H1 (cell line): ENCODE measurements at regions not wholly inside any gene's neighbourhood (a gene's known extent, or its start where the extent isn't known, plus 50 kb on each side); places are given as distances from the start of the nearest gene placed in this dataset.

Experiments used
- CTCF ChIA-PET: fragments of 300-600 bp; sonication (Branson Sonifier 250); formaldehyde crosslinking; loops from one replicate; lab custom pipeline; 2021; ENCODE audit not compliant: partially characterized antibody; lab: Charles Lee
- POLR2A ChIA-PET: fragments of 300-600 bp; sonication (Branson Sonifier 250); formaldehyde crosslinking; loops from one replicate; lab custom pipeline; 2021; ENCODE audit warnings: inconsistent platforms; ENCODE audit not compliant: partially characterized antibody; lab: Charles Lee
- DNase-seq, 2 experiments: peaks; one replicate each; pipeline versions ENCODE4 v3.0.0 to v3.0.0-alpha.2; 2010 to 2022; ENCODE audit warnings: low spot score in 2 of 2, low read depth in 1 of 2, mixed read lengths in 1 of 2
- FAIRE-seq: peaks from 2 replicates; lab custom pipeline; 2011; peaks lifted over from hg19 to GRCh38; lab: Jason Lieb, UNC
- H2AFZ ChIP-seq: 2 replicates; pipeline ENCODE4 v1.8.1; 2012; ENCODE audit warnings: low read length, inconsistent platforms
- H2AK5ac ChIP-seq: 2 replicates; pipeline ENCODE4 v1.6.1; 2013; ENCODE audit warnings: low read depth, low read length
- H2BK120ac ChIP-seq: replicated peaks from 2 replicates; pipeline ENCODE3; 2013; ENCODE audit warnings: low read depth, low read length, inconsistent platforms
- H2BK12ac ChIP-seq: 2 replicates; pipeline ENCODE4 v1.6.1; 2013; ENCODE audit warnings: low read depth, low read length
- H2BK15ac ChIP-seq: 2 replicates; pipeline ENCODE4 v1.6.1; 2013; ENCODE audit warnings: low read length
- H2BK20ac ChIP-seq: 2 replicates; pipeline ENCODE4 v1.6.1; 2013; ENCODE audit warnings: low read length
- H2BK5ac ChIP-seq: 2 replicates; pipeline ENCODE4 v1.6.1; 2013; ENCODE audit warnings: low read depth, low read length
- H3K14ac ChIP-seq: 2 replicates; pipeline ENCODE4 v1.6.1; 2013; ENCODE audit warnings: inconsistent platforms; ENCODE audit not compliant: insufficient read length
- H3K18ac ChIP-seq: 2 replicates; pipeline ENCODE4 v1.6.1; 2013; ENCODE audit warnings: low read length; ENCODE audit errors: extremely low read depth
- H3K23ac ChIP-seq: 2 replicates; pipeline ENCODE4 v1.6.1; 2013; ENCODE audit warnings: inconsistent platforms; ENCODE audit not compliant: insufficient read length
- H3K23me2 ChIP-seq: 2 replicates; pipeline ENCODE4 v1.6.1; 2013; ENCODE audit warnings: low read depth, low read length
- H3K27ac ChIP-seq: 2 replicates; pipeline ENCODE4 v1.6.1; 2011; ENCODE audit warnings: low read depth, low read length, inconsistent platforms
- H3K27me3 ChIP-seq, 4 experiments: replicated peaks in 1 of 4; 1 replicate in 1 of 4; 2 replicates in 3 of 4; pipeline versions ENCODE4 v1.6.1 to v1.8.1; 2011 to 2013; ENCODE audit warnings: low read length in 3 of 4, mild to moderate bottlenecking in 3 of 4, inconsistent platforms in 2 of 4, mixed read lengths in 2 of 4, moderate library complexity in 1 of 4; ENCODE audit not compliant: control insufficient read depth in 3 of 4, insufficient read depth in 3 of 4; ENCODE audit errors: extremely low read depth in 1 of 4
- H3K36me3 ChIP-seq, 4 experiments: 2 replicates each; pipeline versions ENCODE4 v1.6.1 to v1.8.1; 2011 to 2013; ENCODE audit warnings: mild to moderate bottlenecking in 4 of 4, low read length in 3 of 4, moderate library complexity in 2 of 4, control low read depth in 1 of 4, inconsistent platforms in 1 of 4; ENCODE audit not compliant: insufficient read depth in 4 of 4, control insufficient read depth in 2 of 4
- H3K4ac ChIP-seq: replicated peaks from 2 replicates; pipeline ENCODE3; 2013; ENCODE audit warnings: low read length, low read depth, mixed read lengths, inconsistent platforms; ENCODE audit not compliant: insufficient read length
- H3K4me1 ChIP-seq, 4 experiments: replicated peaks in 1 of 4; 1 replicate in 1 of 4; 2 replicates in 3 of 4; pipeline versions ENCODE4 v1.6.1 to v1.8.1; 2011 to 2013; ENCODE audit warnings: low read length in 3 of 4, inconsistent platforms in 2 of 4, mixed read lengths in 1 of 4; ENCODE audit not compliant: insufficient read depth in 4 of 4, control insufficient read depth in 3 of 4
- H3K4me2 ChIP-seq, 2 experiments: 2 replicates each; pipeline versions ENCODE4 v1.6.1 to v1.8.1; 2011 to 2013; ENCODE audit warnings: low read depth in 2 of 2, low read length in 2 of 2, control low read depth in 1 of 2, inconsistent platforms in 1 of 2, mild to moderate bottlenecking in 1 of 2; ENCODE audit not compliant: insufficient read depth in 1 of 2
- H3K4me3 ChIP-seq, 4 experiments: fragments of 200-600, 300-600 bp in 1 of 4; sonication (generic), shearing (Covaris generic), sonication (Bioruptor Twin) in 1 of 4; 2 replicates each; pipeline versions ENCODE4 v1.5.1 to v1.8.1; 2011 to 2016; ENCODE audit warnings: low read length in 4 of 4, low read depth in 3 of 4, control low read depth in 2 of 4, inconsistent platforms in 2 of 4, mild to moderate bottlenecking in 2 of 4, mixed read lengths in 1 of 4, moderate library complexity in 1 of 4; ENCODE audit not compliant: insufficient read depth in 2 of 4; ENCODE audit errors: extremely low read depth in 1 of 4
- H3K56ac ChIP-seq: replicated peaks from 2 replicates; pipeline ENCODE3; 2013; ENCODE audit warnings: low read depth, mild to moderate bottlenecking, mixed read lengths, low read length, inconsistent platforms; ENCODE audit not compliant: insufficient read length
- H3K79me1 ChIP-seq: 2 replicates; pipeline ENCODE4 v1.6.1; 2013; ENCODE audit warnings: low read depth, low read length, control low read depth
- H3K79me2 ChIP-seq, 2 experiments: 2 replicates each; pipeline versions ENCODE4 v1.6.1 to v1.8.1; 2012 to 2013; ENCODE audit warnings: low read length in 2 of 2, mild to moderate bottlenecking in 2 of 2, inconsistent platforms in 1 of 2; ENCODE audit not compliant: insufficient read depth in 2 of 2, control insufficient read depth in 1 of 2
- H3K9ac ChIP-seq, 4 experiments: replicated peaks in 1 of 4; 1 replicate in 1 of 4; 2 replicates in 3 of 4; pipeline versions ENCODE4 v1.6.1 to v1.8.1; 2011 to 2013; ENCODE audit warnings: low read depth in 3 of 4, low read length in 3 of 4, control low read depth in 2 of 4, mild to moderate bottlenecking in 2 of 4, moderate library complexity in 2 of 4, inconsistent platforms in 1 of 4; ENCODE audit errors: extremely low read depth in 1 of 4
- H3K9me3 ChIP-seq, 2 experiments: 2 replicates each; pipeline versions ENCODE4 v1.6.1 to v1.8.1; 2012 to 2013; ENCODE audit warnings: mild to moderate bottlenecking in 2 of 2, moderate library complexity in 2 of 2, control low read depth in 1 of 2, inconsistent platforms in 1 of 2, low read depth in 1 of 2, low read length in 1 of 2, mixed read lengths in 1 of 2; ENCODE audit not compliant: insufficient read depth in 2 of 2
- H4K20me1 ChIP-seq, 2 experiments: replicated peaks in 1 of 2; 2 replicates each; pipeline versions ENCODE3 to v1.8.1; 2011 to 2013; ENCODE audit warnings: inconsistent platforms in 2 of 2, low read length in 2 of 2, mild to moderate bottlenecking in 1 of 2; ENCODE audit not compliant: insufficient read depth in 2 of 2, control insufficient read depth in 1 of 2
- H4K5ac ChIP-seq: 2 replicates; pipeline ENCODE4 v1.6.1; 2013; ENCODE audit warnings: low read length, low read depth, mixed read lengths, inconsistent platforms; ENCODE audit not compliant: insufficient read length
- H4K8ac ChIP-seq: 2 replicates; pipeline ENCODE4 v1.8.0; 2013; ENCODE audit warnings: mild to moderate bottlenecking, moderate library complexity, low read length, inconsistent platforms; ENCODE audit not compliant: insufficient read depth; ENCODE audit errors: extremely low read depth
- H4K91ac ChIP-seq: replicated peaks from 2 replicates; pipeline ENCODE3; 2013; ENCODE audit warnings: low read length, mixed read lengths, inconsistent platforms; ENCODE audit not compliant: insufficient read length
- CHD2 ChIP-seq: IDR thresholded peaks from 2 replicates; pipeline ENCODE4 v1.6.1; 2012; ENCODE audit warnings: low read length, improper control_type of control experiment
- CREB1 ChIP-seq: IDR thresholded peaks from 2 replicates; pipeline ENCODE4 v1.6.1; 2012; ENCODE audit warnings: inconsistent platforms
- CTCF ChIP-seq, 3 experiments: IDR thresholded peaks; 1 replicate in 2 of 3; 2 replicates in 1 of 3; pipeline versions ENCODE4 v1.5.1 to v1.6.1; 2011; ENCODE audit warnings: low read length in 3 of 3, mild to moderate bottlenecking in 3 of 3, inconsistent platforms in 2 of 3, low read depth in 1 of 3, moderate library complexity in 1 of 3; ENCODE audit not compliant: insufficient read depth in 1 of 3; ENCODE audit errors: control extremely low read depth in 1 of 3
- EGR1 ChIP-seq: IDR thresholded peaks from 2 replicates; pipeline ENCODE4 v1.6.1; 2011; ENCODE audit warnings: low read depth, low read length, borderline replicate concordance
- EP300 ChIP-seq, 2 experiments: IDR thresholded peaks; 1 replicate in 1 of 2; 2 replicates in 1 of 2; pipeline ENCODE4 v1.6.1; 2011 to 2012; ENCODE audit warnings: low read depth in 2 of 2, low read length in 2 of 2, mild to moderate bottlenecking in 2 of 2, borderline replicate concordance in 1 of 2, inconsistent platforms in 1 of 2, moderate library complexity in 1 of 2
- GABPA ChIP-seq: IDR thresholded peaks from 2 replicates; pipeline ENCODE4 v1.6.1; 2011; ENCODE audit warnings: mild to moderate bottlenecking, low read length, moderate library complexity, borderline replicate concordance; ENCODE audit not compliant: insufficient read depth
- GTF2F1 ChIP-seq: IDR thresholded peaks from 2 replicates; pipeline ENCODE4 v1.6.1; 2012; ENCODE audit warnings: low read depth, low read length, improper control_type of control experiment, borderline replicate concordance
- JUND ChIP-seq: IDR thresholded peaks from 2 replicates; pipeline ENCODE4 v1.6.1; 2011; ENCODE audit warnings: mild to moderate bottlenecking, improper control_type of control experiment, low read length
- KDM5A ChIP-seq: fragments of 200-600 bp; IDR thresholded peaks from 2 replicates; pipeline ENCODE4 v1.7.1; 2012; ENCODE audit warnings: mild to moderate bottlenecking, low read length, inconsistent platforms, mixed read lengths
- MAX ChIP-seq: IDR thresholded peaks from 2 replicates; pipeline ENCODE4 v1.6.1; 2012; ENCODE audit warnings: inconsistent platforms
- NANOG ChIP-seq: IDR thresholded peaks from 2 replicates; pipeline ENCODE4 v1.6.1; 2011; ENCODE audit warnings: low read length, low read depth, mild to moderate bottlenecking, inconsistent platforms; ENCODE audit not compliant: insufficient read depth, poor library complexity, severe bottlenecking
- RFX5 ChIP-seq: IDR thresholded peaks from 2 replicates; pipeline ENCODE4 v1.6.1; 2011; ENCODE audit warnings: low read depth, low read length, improper control_type of control experiment, borderline replicate concordance
- WGBS, 2 experiments: shearing (Covaris generic) in 1 of 2; methylation state at CpG; one replicate each; pipeline versions ENCODE4 v1.1.6 to v1.1.7; 2013 to 2015; ENCODE audit warnings: low lambda C conversion rate in 2 of 2, mixed read lengths in 2 of 2, inconsistent platforms in 1 of 2, low coverage in 1 of 2, missing lambda C conversion rate in 1 of 2; ENCODE audit not compliant: insufficient replicate concordance in 2 of 2, insufficient coverage in 1 of 2, insufficient read length in 1 of 2; ENCODE audit errors: extremely low coverage in 1 of 2, missing lambda C conversion rate in 1 of 2; 5-methylcytosine and 5-hydroxymethylcytosine counted together

DNA sequence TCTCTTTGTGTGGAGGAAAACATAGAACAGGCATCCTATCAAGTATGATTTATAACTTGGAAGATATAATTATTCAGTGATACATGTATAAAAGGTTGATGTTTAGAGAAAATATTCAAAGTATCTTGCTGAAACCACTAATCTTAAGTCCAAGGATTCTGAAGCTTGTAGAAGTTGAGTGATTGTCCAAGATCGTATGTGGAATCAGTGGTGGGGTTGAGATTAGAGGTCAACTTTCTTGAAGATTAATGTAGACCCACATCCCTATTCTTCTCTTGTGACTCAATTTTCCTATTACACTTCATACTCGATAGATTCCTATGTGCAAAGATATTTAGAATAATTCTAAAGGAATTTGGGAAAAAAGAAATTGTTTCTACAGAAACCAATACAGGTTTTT lies 1565.9 kb upstream of the ACVR2A start:
- Histone ChIP-seq H2BK12ac (no peak overlapping the region), H3K4me2 (no peak overlapping the region), H3K9ac (no peak overlapping the region), H2BK5ac (no peak overlapping the region), H3K23me2 (no peaks in the 10 kb centered on the region), H3K56ac (no peak overlapping the region), H2AK5ac (no peak overlapping the region), H3K4ac (no peak overlapping the region), H3K79me1 (no peaks in the 10 kb centered on the region), H3K79me2 (no peaks in the 10 kb centered on the region), H3K4me1 (no peaks in the 10 kb centered on the region), H3K27ac (no peak overlapping the region), H4K91ac (no peak overlapping the region), H3K23ac (no peak overlapping the region), H3K36me3 (no peaks in the 10 kb centered on the region; a peak in 1 of 8 replicates), H3K27me3 (no peaks in the 10 kb centered on the region), H2BK120ac (no peak overlapping the region), H3K18ac (no peak overlapping the region), H4K8ac (no peak overlapping the region), H4K5ac (no peak overlapping the region), H2AFZ (no peak overlapping the region), H2BK20ac (no peak overlapping the region), H4K20me1 (no peaks in the 10 kb centered on the region), H3K9me3 (no peaks in the 10 kb centered on the region), H3K14ac (no peak overlapping the region), H2BK15ac (no peak overlapping the region), H3K4me3 (no peak overlapping the region)
- DNase-seq: no peak
- FAIRE-seq: no peak
- ChIA-PET CTCF (interaction anchor here (0.6 kb wide), 1 partner anchor 1925 kb away, joined by 3 read pairs; no protein-coding TSS in a partner anchor), POLR2A (no interaction called here)
- WGBS, 2 experiments: 98% methylated on average over 2 of the region's 2 CpGs; no CpG with 5 or more reads in 1 of the 2 experiments
- TF ChIP-seq CHD2 (no peak), JUND (no peak), EP300 (IDR thresholded peaks at IDR 0.05; ENCODE audit: borderline replicate concordance in 1 of 2, low read depth in 2 of 2, low read length in 2 of 2) (no peak), RFX5 (no peak), MAX (no peak), EGR1 (no peak), GABPA (no peak), GTF2F1 (no peak), CREB1 (no peak), KDM5A (no peak), NANOG (no peak), CTCF (IDR thresholded peaks at IDR 0.05; ENCODE audit: control extremely low read depth in 1 of 3, insufficient read depth in 1 of 3, low read depth in 1 of 3, low read length in 3 of 3) (no peak)
